HEK293 (cell line): ENCODE measurements at regions not wholly inside any gene's neighbourhood (a gene's known extent, or its start where the extent isn't known, plus 50 kb on each side); places are given as distances from the start of the nearest gene placed in this dataset.

Experiments used
- CTCF ChIA-PET: fragments of 350-600 bp; formaldehyde crosslinking; extraction: SDS; loops from one replicate; lab custom pipeline; 2021; ENCODE audit warnings: antibody characterized with exemption; lab: Yijun Ruan, JAX
- POLR2A ChIA-PET: fragments of 300-600 bp; formaldehyde crosslinking; extraction: SDS; loops from one replicate; lab custom pipeline; 2020; ENCODE audit warnings: antibody characterized with exemption, inconsistent platforms; lab: Yijun Ruan, JAX
- H3K27ac ChIP-seq: fragments of 200-500 bp; sonication (Bioruptor generic); 2 replicates; pipeline ENCODE4 v1.5.1; 2014; ENCODE audit warnings: low read depth, low read length, control low read depth, inconsistent platforms; ENCODE audit errors: extremely low read depth
- H3K36me3 ChIP-seq, 2 experiments: fragments of 200-500 bp in 1 of 2; sonication (Bioruptor generic) in 1 of 2; 1 replicate in 1 of 2; 2 replicates in 1 of 2; pipeline ENCODE4 v1.5.1; 2014 to 2017; ENCODE audit warnings: inconsistent platforms in 2 of 2, low read length in 2 of 2; ENCODE audit not compliant: control insufficient read depth in 2 of 2, insufficient read depth in 1 of 2
- H3K4me1 ChIP-seq: fragments of 200-500 bp; sonication (Bioruptor generic); 2 replicates; pipeline ENCODE4 v1.5.1; 2014; ENCODE audit warnings: mild to moderate bottlenecking, low read length, inconsistent platforms; ENCODE audit not compliant: control insufficient read depth, insufficient read depth
- H3K4me3 ChIP-seq: 2 replicates; pipeline ENCODE4 v1.5.1; 2011; ENCODE audit warnings: low read depth, mild to moderate bottlenecking, control low read depth, low read length, moderate library complexity
- H3K9me3 ChIP-seq: fragments of 200-500 bp; sonication (Bioruptor generic); 2 replicates; pipeline ENCODE4 v1.5.1; 2014; ENCODE audit warnings: low read depth, low read length, inconsistent platforms; ENCODE audit not compliant: control insufficient read depth, insufficient read depth
- GLIS1 ChIP-seq: fragments of 450-650 bp; formaldehyde crosslinking; IDR thresholded peaks from 2 replicates; pipeline ENCODE4 v1.5.1; 2016; ENCODE audit warnings: missing biosample characterization, missing genetic modification characterization
- TCF7L2 ChIP-seq: IDR thresholded peaks from 2 replicates; pipeline ENCODE4 v1.6.1; 2011; ENCODE audit warnings: low read depth, mild to moderate bottlenecking, inconsistent platforms, low read length, moderate library complexity, borderline replicate concordance
- ZBTB11 ChIP-seq: fragments of 450-650 bp; formaldehyde crosslinking; conservative IDR thresholded peaks from 2 replicates; pipeline ENCODE4 v1.5.1; 2016; ENCODE audit warnings: low read depth, missing biosample characterization, missing genetic modification characterization
- ZBTB17 ChIP-seq: fragments of 450-650 bp; formaldehyde crosslinking; IDR thresholded peaks from 2 replicates; pipeline ENCODE4 v1.5.1; 2016; ENCODE audit warnings: missing biosample characterization, missing genetic modification characterization
- ZBTB49 ChIP-seq: fragments of 450-650 bp; formaldehyde crosslinking; IDR thresholded peaks from 2 replicates; pipeline ENCODE4 v1.5.1; 2016; ENCODE audit warnings: missing biosample characterization, missing genetic modification characterization, low read depth
- ZFHX2 ChIP-seq: fragments of 450-650 bp; formaldehyde crosslinking; conservative IDR thresholded peaks from 2 replicates; pipeline ENCODE4 v1.5.1; 2016; ENCODE audit warnings: missing biosample characterization, missing genetic modification characterization
- ZNF16 ChIP-seq: fragments of 450-650 bp; formaldehyde crosslinking; IDR thresholded peaks from 2 replicates; pipeline ENCODE4 v1.5.1; 2016; ENCODE audit warnings: low read depth, missing biosample characterization, missing genetic modification characterization
- ZNF266 ChIP-seq: fragments of 450-650 bp; formaldehyde crosslinking; IDR thresholded peaks from 2 replicates; pipeline ENCODE4 v1.5.1; 2016; ENCODE audit warnings: missing biosample characterization, missing genetic modification characterization, low read depth
- ZNF280C ChIP-seq: fragments of 450-650 bp; formaldehyde crosslinking; IDR thresholded peaks from 2 replicates; pipeline ENCODE4 v1.5.1; 2016; ENCODE audit warnings: missing biosample characterization, missing genetic modification characterization
- ZNF280D ChIP-seq: fragments of 450-650 bp; formaldehyde crosslinking; IDR thresholded peaks from 2 replicates; pipeline ENCODE4 v1.5.1; 2016; ENCODE audit warnings: missing biosample characterization, missing genetic modification characterization
- ZNF350 ChIP-seq: fragments of 450-650 bp; formaldehyde crosslinking; IDR thresholded peaks from 2 replicates; pipeline ENCODE4 v1.5.0; 2017; ENCODE audit warnings: missing biosample characterization, mild to moderate bottlenecking, missing genetic modification characterization
- ZNF621 ChIP-seq: fragments of 450-650 bp; formaldehyde crosslinking; IDR thresholded peaks from 2 replicates; pipeline ENCODE4 v1.5.1; 2017; ENCODE audit warnings: missing biosample characterization, missing genetic modification characterization

GRCh38 chr4:19026281-19026680 lies 1004.7 kb upstream of the LCORL start:
- Histone ChIP-seq H3K4me1 (no peaks in the 10 kb centered on the region), H3K36me3 (no peaks in the 10 kb centered on the region)
- TF ChIP-seq ZNF266 (tag by site-specific recombination): no peak
- no peak for TF ChIP-seq TCF7L2
- no peak for TF ChIP-seq ZNF621 (tag by site-specific recombination)
- TF ChIP-seq ZBTB49 (tag by site-specific recombination): no peak
- no peak for TF ChIP-seq ZBTB11 (tag by site-specific recombination)
- no peak for TF ChIP-seq ZNF350 (tag by site-specific recombination)
- no peak for TF ChIP-seq ZNF16 (tag by site-specific recombination)
- no peak for TF ChIP-seq ZNF280D
- TF ChIP-seq, all 188 proteins: peak for 0
- no peaks in the 10 kb centered on the region for H3K9me3 ChIP-seq
- H3K4me3 ChIP-seq: no peak overlapping the region
- H3K27ac ChIP-seq: no peak overlapping the region
- ChIA-PET POLR2A (no interaction called here), CTCF (interaction anchor here (0.9 kb wide), 1 partner anchor 13 kb away, joined by 3 read pairs; no protein-coding TSS in a partner anchor)

- H3K36me3 ChIP-seq: no peaks in the 10 kb centered on the region
- TF ChIP-seq ZNF280C (no peak), ZBTB17 (tag by site-specific recombination) (no peak), GLIS1 (no peak), ZFHX2 (no peak)
- TF ChIP-seq, all 188 proteins: peak for 0
- ChIA-PET POLR2A (no interaction called here), CTCF (no interaction called here)
- Histone ChIP-seq H3K9me3 (no peaks in the 10 kb centered on the region), H3K4me1 (no peaks in the 10 kb centered on the region), H3K27ac (no peak overlapping the region), H3K4me3 (no peak overlapping the region)
Measured at GRCh38 chr4:19025031-19025430, 1003.5 kb upstream of the LCORL start.
